Fibroblast of skin of back (primary cell): ENCODE measurements at regions not wholly inside any gene's neighbourhood (a gene's known extent, or its start where the extent isn't known, plus 50 kb on each side); places are given as distances from the start of the nearest gene placed in this dataset.
A peak's percentile ranks its signal among the peaks of the same experiment; 100 is the strongest.

Experiments
- DNase-seq: peaks from one replicate; pipeline ENCODE4 v3.0.0-alpha.2; 2013

DNA sequence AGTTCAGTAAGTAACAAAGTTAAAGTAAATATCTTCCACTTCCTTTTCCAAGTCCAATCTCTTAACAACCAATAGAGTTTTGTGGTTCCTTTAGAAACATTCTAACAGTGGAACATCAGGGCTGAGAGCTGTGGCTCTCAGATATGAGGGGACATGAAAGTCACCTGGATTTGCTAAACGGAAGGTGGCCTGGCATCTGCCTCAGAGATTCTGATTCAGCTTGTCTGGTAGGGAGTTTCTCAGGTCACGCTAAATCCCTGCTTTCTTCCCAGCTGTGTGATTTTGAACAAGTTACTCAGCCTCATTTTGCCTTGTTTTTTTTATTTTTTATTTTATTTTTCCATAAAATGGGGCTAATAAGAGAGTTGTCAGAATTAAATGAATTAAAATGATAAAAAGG, 411.0 kb upstream of the CDH11 start:
- no peak for DNase-seq

GRCh38 chr16:65532258-65532657, 410.4 kb upstream of the CDH11 start:
- DNase-seq = no peak

GRCh38 chr16:65531475-65531874, 409.6 kb upstream of the CDH11 start:
- DNase-seq = no peak

- DNase-seq = no peak
Observed at GRCh38 chr16:65525707-65526106, 403.8 kb upstream of the CDH11 start.

DNA sequence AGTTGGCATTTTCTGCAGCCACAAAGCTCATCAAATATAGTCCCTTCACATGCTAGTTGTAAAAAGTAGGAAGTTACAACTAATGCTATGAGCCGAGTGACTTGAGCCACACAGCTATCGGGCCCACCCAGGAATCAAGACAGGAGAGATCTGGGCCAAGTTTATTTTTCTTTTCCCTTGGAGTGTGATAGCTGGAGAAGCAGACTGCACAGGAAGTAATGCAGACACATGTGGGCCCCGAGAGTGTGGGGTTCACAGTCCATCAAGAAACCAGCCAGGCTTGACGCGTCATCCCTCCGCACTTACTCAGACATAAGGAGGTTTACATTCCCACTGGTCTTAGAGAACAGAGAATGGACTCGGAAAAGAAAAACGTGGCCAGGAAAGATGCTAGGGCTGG, 403.1 kb upstream of the CDH11 start:
- peak; percentile 95 for DNase-seq

- DNase-seq = no peak
Observed at GRCh38 chr16:65524231-65524630, 402.4 kb upstream of the CDH11 start.

GRCh38 chr16:65523283-65523944, 401.6 kb upstream of the CDH11 start:
- DNase-seq = no peak

DNA sequence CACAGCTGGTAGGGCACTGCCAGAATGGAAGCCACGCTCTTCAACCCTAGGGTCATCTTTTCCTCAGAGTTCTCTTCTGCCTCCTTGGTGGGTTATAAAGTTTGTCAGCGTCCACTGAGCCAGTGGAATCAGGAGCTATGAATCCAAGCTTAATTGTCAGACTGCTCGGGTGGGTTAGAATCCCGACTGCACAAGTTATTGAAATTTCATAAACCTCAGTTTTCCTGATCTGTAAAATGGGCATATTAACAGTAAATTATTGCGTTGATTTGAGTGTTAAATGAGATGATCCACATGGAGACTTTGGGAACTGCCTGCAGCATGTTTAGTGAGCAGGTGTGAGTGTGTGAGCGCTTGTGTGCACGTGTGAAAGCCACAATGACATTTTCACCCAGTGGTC, 400.5 kb upstream of the CDH11 start:
- no peak for DNase-seq

- peak; percentile 35 for DNase-seq
Observed at GRCh38 chr16:65521633-65522328, 399.9 kb upstream of the CDH11 start.

DNA sequence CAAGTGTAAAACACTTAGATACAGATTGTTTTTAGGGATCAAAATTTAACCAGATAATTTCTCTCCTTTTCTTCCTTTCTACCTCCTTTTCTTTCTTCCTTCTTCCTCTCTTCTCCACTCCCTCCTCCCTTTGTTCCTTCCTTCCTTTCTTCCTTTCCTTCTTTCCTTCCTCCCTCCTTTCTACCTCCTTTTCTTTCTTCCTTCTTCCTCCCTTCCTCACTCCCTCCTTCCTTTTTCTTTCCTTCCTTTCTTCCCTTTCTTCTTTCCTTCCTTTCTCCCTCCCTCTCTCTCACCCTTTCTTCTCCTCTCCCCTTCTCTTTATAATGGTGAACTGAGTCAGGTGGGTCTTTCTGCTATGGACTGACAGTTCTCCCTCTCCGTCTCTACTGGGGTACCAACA, 397.5 kb upstream of the CDH11 start:
- DNase-seq = no peak

GRCh38 chr16:65515193-65515592, 393.3 kb upstream of the CDH11 start:
- peak; percentile 71 for DNase-seq

DNA sequence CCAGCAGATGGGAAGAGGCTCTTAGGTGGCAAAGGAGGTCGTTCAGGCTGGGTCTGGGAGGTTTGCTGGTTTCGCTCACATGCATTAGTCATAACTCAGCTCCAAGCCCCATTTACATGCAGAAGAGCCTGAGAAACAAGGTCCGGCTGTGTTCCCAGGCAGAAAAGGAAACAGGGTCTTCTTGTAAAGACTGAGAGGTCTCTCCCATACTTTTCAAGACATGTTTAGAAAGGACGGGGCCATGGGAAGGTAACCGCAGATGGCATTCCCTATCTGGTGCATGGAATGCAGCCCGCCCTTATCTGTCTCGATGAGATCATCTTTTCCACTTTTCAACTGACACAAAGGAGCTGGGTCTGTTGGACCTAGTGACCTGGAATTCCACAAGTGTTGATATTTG, 389.0 kb upstream of the CDH11 start:
- DNase-seq = peak; percentile 59

DNA sequence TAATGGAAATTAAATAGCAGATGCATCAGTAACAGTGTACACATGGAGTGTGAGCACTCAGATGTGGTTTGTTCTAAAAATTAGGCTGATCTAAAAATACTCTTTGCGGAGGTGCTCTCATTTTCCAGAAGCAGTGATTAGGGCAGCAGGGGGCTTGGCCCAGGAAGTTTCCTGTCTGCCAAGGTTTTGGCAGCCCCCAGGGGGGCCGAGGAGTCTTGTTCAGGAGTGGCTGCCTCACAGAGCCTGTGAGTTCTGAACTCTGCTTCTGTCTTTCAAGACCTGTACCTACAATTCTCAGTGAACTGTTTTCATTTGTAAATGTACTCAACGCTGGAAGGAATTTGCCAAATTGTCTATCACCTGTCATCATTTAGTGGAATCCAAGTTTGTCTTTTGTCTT, 388.4 kb upstream of the CDH11 start:
- no peak for DNase-seq

- no peak for DNase-seq
Observed at GRCh38 chr16:65509172-65509571, 387.3 kb upstream of the CDH11 start.

DNA sequence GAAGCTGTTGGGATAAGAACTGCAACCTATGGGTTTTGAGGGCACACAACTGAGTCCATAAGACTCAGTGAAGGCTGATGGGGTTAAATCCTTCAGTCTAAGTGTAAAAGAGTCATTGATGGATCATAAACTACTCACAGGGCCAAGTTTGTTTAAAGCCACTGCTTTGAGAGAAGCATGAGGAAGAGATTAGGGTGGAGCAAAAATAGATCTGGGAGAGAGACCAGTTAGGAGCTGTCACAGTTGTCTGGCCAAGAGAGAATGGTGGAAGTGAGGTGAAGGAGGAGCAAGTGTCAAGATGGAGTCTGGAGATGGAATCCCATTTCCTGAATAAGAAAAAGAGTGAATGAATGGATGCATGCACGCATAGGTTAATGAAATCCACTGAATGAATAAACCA, 379.1 kb upstream of the CDH11 start:
- no peak for DNase-seq

- DNase-seq = peak; percentile 17
Observed at GRCh38 chr16:65500007-65500406, 378.1 kb upstream of the CDH11 start.

GRCh38 chr16:65499566-65499965, 377.7 kb upstream of the CDH11 start:
- no peak for DNase-seq

DNA sequence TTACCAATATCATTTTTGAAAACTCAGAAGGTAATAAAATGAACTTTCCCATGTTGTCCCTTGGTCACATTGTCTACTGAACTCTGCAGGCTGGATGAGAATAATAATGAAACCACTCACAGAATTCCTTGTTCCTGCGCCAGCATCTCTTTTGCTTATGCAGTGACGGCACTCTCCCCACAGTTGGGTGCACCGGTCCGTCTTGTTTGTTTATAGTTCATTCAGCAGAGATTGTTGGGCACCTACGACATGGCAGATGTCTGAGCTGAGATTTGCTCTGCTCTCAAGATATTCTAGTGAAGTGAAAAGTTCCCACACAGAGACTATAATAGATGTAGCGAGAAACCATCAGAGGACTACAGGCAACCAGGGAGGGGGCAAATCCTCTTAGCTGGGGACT, 375.7 kb upstream of the CDH11 start:
- DNase-seq = no peak

GRCh38 chr16:65495106-65495505, 373.2 kb upstream of the CDH11 start:
- DNase-seq = no peak

GRCh38 chr16:65494609-65495008, 372.7 kb upstream of the CDH11 start:
- no peak for DNase-seq

- no peak for DNase-seq
Observed at GRCh38 chr16:65494080-65494479, 372.2 kb upstream of the CDH11 start.

- DNase-seq = no peak
Observed at GRCh38 chr16:65490286-65490685, 368.4 kb upstream of the CDH11 start.

GRCh38 chr16:65489531-65490023, 367.7 kb upstream of the CDH11 start:
- peak; percentile 13 for DNase-seq

- DNase-seq = no peak
Observed at GRCh38 chr16:65487231-65487630, 365.4 kb upstream of the CDH11 start.
